GM12873 (cell line): ENCODE measurements at regions not wholly inside any gene's neighbourhood (a gene's known extent, or its start where the extent isn't known, plus 50 kb on each side); places are given as distances from the start of the nearest gene placed in this dataset.

Experiments
- CTCF ChIP-seq: IDR thresholded peaks from 2 replicates; pipeline ENCODE4 v1.5.1; 2012; ENCODE audit warnings: low read depth, mild to moderate bottlenecking, moderate library complexity, low read length, control low read depth; ENCODE audit not compliant: insufficient read depth; ENCODE audit errors: missing control alignments

GRCh38 chr15:29924750-29925149 is 102.5 kb upstream of the TJP1 start:
- TF ChIP-seq CTCF = no peak

- no peak for TF ChIP-seq CTCF
Observed at GRCh38 chr15:29922191-29922590, 99.9 kb upstream of the TJP1 start.

GRCh38 chr15:29921130-29921601 is 98.9 kb upstream of the TJP1 start:
- TF ChIP-seq CTCF = no peak

- TF ChIP-seq CTCF = no peak
Observed at GRCh38 chr15:29920515-29920914, 98.2 kb upstream of the TJP1 start.

- no peak for TF ChIP-seq CTCF
Observed at GRCh38 chr15:29919380-29919881, 97.2 kb upstream of the TJP1 start.

GRCh38 chr15:29917600-29918597 is 95.6 kb upstream of the TJP1 start:
- TF ChIP-seq CTCF = no peak

GRCh38 chr15:29914511-29914926 is 92.3 kb upstream of the TJP1 start:
- no peak for TF ChIP-seq CTCF
